ENCODE measurements at regions not wholly inside any gene's neighbourhood (a gene's known extent, or its start where the extent isn't known, plus 50 kb on each side); places are given as distances from the start of the nearest gene placed in this dataset.

GRCh38 chr10:4176500-4177281 is 391.7 kb upstream of the KLF6 start:
- no peak overlapping the region for H3K4me3 ChIP-seq (ENCODE audit: low read depth, low read length)
- no peak for TF ChIP-seq CTCF (IDR thresholded peaks at IDR 0.05; ENCODE audit: low read depth, low read length)

- TF ChIP-seq CTCF (IDR thresholded peaks at IDR 0.05; ENCODE audit: low read depth, low read length) = no peak
These were observed 389.2 kb upstream of the KLF6 start for GRCh38 chr10:4174197-4174596.

GRCh38 chr10:4170633-4171314 is 385.8 kb upstream of the KLF6 start:
- TF ChIP-seq CTCF (IDR thresholded peaks at IDR 0.05; ENCODE audit: low read depth, low read length) = no peak
- no peak overlapping the region for H3K4me3 ChIP-seq (ENCODE audit: low read depth, low read length)

More at GRCh38 chr10:4174197-4174596, 389.2 kb upstream of the KLF6 start:
- H3K4me3 ChIP-seq (ENCODE audit: low read depth, low read length) = no peak overlapping the region

GRCh38 chr10:4170181-4170580 is 385.2 kb upstream of the KLF6 start:
- no peak overlapping the region for H3K4me3 ChIP-seq (ENCODE audit: low read depth, low read length)
- no peak for TF ChIP-seq CTCF (IDR thresholded peaks at IDR 0.05; ENCODE audit: low read depth, low read length)

- no peak for TF ChIP-seq CTCF (IDR thresholded peaks at IDR 0.05; ENCODE audit: low read depth, low read length)
- H3K4me3 ChIP-seq (ENCODE audit: low read depth, low read length) = no peak overlapping the region
These were observed 384.4 kb upstream of the KLF6 start for GRCh38 chr10:4169448-4169847.

- no peak overlapping the region for H3K4me3 ChIP-seq (ENCODE audit: low read depth, low read length)
- TF ChIP-seq CTCF (IDR thresholded peaks at IDR 0.05; ENCODE audit: low read depth, low read length) = no peak
These were observed 382.2 kb upstream of the KLF6 start for GRCh38 chr10:4167216-4167615.
